Upper lobe of left lung (tissue), 6 donors: ENCODE measurements at regions not wholly inside any gene's neighbourhood (a gene's known extent, or its start where the extent isn't known, plus 50 kb on each side); places are given as distances from the start of the nearest gene placed in this dataset.

ENCODE experiments used
- ATAC-seq, 2 donors: fragments of 200-7000 bp; cut with Tn5 transposase; one replicate each; pipeline ENCODE4 v1.9.1; 2022; ENCODE audit warnings: mild to moderate bottlenecking in 2 of 2, moderate library complexity in 2 of 2; ENCODE audit not compliant: low FRiP score in 2 of 2
- DNase-seq, 2 donors: peaks; one replicate each; pipeline ENCODE4 v3.0.0-alpha.2; 2019 to 2020
- H3K27ac ChIP-seq, 4 donors: fragments of 200-600 bp; sonication (generic); one replicate each; pipeline ENCODE4 v1.5.1; 2016 to 2019
- H3K27me3 ChIP-seq, 4 donors: fragments of 200-600 bp; sonication (generic); one replicate each; pipeline ENCODE4 v1.5.1; 2017 to 2019
- H3K36me3 ChIP-seq, 4 donors: fragments of 200-600 bp; sonication (generic); one replicate each; pipeline ENCODE4 v1.5.1; 2016 to 2019
- H3K4me1 ChIP-seq, 4 donors: fragments of 200-600 bp; sonication (generic); one replicate each; pipeline ENCODE4 v1.5.1; 2018 to 2019
- H3K4me3 ChIP-seq, 4 donors: fragments of 200-600 bp; sonication (generic); one replicate each; pipeline ENCODE4 v1.5.1; 2017 to 2019; ENCODE audit warnings: mild to moderate bottlenecking in 2 of 4, moderate library complexity in 1 of 4
- H3K9me3 ChIP-seq, 4 donors: fragments of 200-600 bp; sonication (generic); one replicate each; pipeline ENCODE4 v1.5.1; 2018 to 2019
- CTCF ChIP-seq, 6 experiments: fragments of 450-650 bp in 4 of 6; fragments of 200-600 bp in 2 of 6; sonication (generic) in 2 of 6; IDR thresholded peaks; one replicate each; pipeline ENCODE4 v1.5.1; 2016 to 2019; ENCODE audit warnings: antibody characterized with exemption in 6 of 6
- EP300 ChIP-seq, 4 donors: sonication (generic); formaldehyde crosslinking; IDR thresholded peaks; one replicate each; pipeline ENCODE4 v1.5.1; 2017; ENCODE audit warnings: antibody characterized with exemption in 4 of 4, control low read depth in 2 of 4
- POLR2A ChIP-seq, 4 donors: fragments of 450-650 bp; IDR thresholded peaks; one replicate each; pipeline ENCODE4 v1.5.1; 2016 to 2017; ENCODE audit warnings: antibody characterized with exemption in 4 of 4, mild to moderate bottlenecking in 2 of 4
- POLR2AphosphoS5 ChIP-seq, 2 donors: sonication (generic); formaldehyde crosslinking; IDR thresholded peaks; one replicate each; pipeline ENCODE4 v1.5.1; 2017; ENCODE audit warnings: antibody characterized with exemption in 2 of 2
- WGBS, 2 donors: methylation state at CpG; one replicate each; pipeline ENCODE4 v1.1.5; 2017 to 2018; 5-methylcytosine and 5-hydroxymethylcytosine counted together
- donor health status: DM: no; HTN: no; CAD: no; lungs with moderate emphysema.
- donor health status: DM: no; HTN: yes; CAD: no; lungs with severe emphysema.

- Histone ChIP-seq H3K27me3 (peaks cover 0 to 4% (median 0%) of the 10 kb centered on the region in 4 donors), H3K4me1 (peaks cover 0 to 5% (median 0%) of the 10 kb centered on the region in 4 donors), H3K36me3 (no peaks in the 10 kb centered on the region), H3K9me3 (no peaks in the 10 kb centered on the region), H3K4me3 (no peak overlapping the region), H3K27ac (no peak overlapping the region)
- 41 to 45% methylated on average over 13 of the region's 13 CpGs for WGBS, 2 donors
- ATAC-seq (no peak), DNase-seq (no peak)
- TF ChIP-seq POLR2A (IDR thresholded peaks at IDR 0.05) (no peak), POLR2AphosphoS5 (IDR thresholded peaks at IDR 0.05) (no peak), CTCF (IDR thresholded peaks at IDR 0.05) (no peak), EP300 (IDR thresholded peaks at IDR 0.05) (no peak)
Observed at GRCh38 chr10:118238573-118239235, 103.4 kb downstream of the FAM204A start.

- Histone ChIP-seq H3K36me3 (no peaks in the 10 kb centered on the region), H3K4me3 (no peak overlapping the region), H3K4me1 (peaks cover 0 to 5% (median 0%) of the 10 kb centered on the region in 4 donors), H3K27ac (no peak overlapping the region), H3K27me3 (peaks cover 0 to 5% (median 0%) of the 10 kb centered on the region in 4 donors), H3K9me3 (no peaks in the 10 kb centered on the region)
- no peak for DNase-seq
- TF ChIP-seq POLR2A (IDR thresholded peaks at IDR 0.05), result no peak
- TF ChIP-seq CTCF (IDR thresholded peaks at IDR 0.05), result no peak
- no peak for TF ChIP-seq EP300 (IDR thresholded peaks at IDR 0.05)
- TF ChIP-seq POLR2AphosphoS5 (IDR thresholded peaks at IDR 0.05), result no peak
- 79 to 81% methylated on average over 5 of the region's 5 CpGs for WGBS, 2 donors
- no peak for ATAC-seq
Observed at GRCh38 chr10:118237930-118238329, 104.2 kb downstream of the FAM204A start.

GRCh38 chr10:118234683-118235082, 107.4 kb downstream of the FAM204A start:
- WGBS, 2 donors, result 79 to 80% methylated on average over 10 of the region's 10 CpGs
- peaks cover 0 to 5% (median 0%) of the 10 kb centered on the region in 4 donors for H3K27me3 ChIP-seq
- H3K4me1 ChIP-seq, result no peaks in the 10 kb centered on the region

GRCh38 chr10:118220346-118220850, 121.7 kb downstream of the FAM204A start:
- Histone ChIP-seq H3K4me3 (no peak overlapping the region), H3K27me3 (no peaks in the 10 kb centered on the region), H3K4me1 (no peaks in the 10 kb centered on the region), H3K36me3 (no peaks in the 10 kb centered on the region), H3K27ac (no peak overlapping the region), H3K9me3 (peaks cover 0 to 3% (median 0%) of the 10 kb centered on the region in 4 donors)
- 36 to 41% methylated on average over 2 of the region's 2 CpGs for WGBS, 2 donors
- no peak for ATAC-seq
- TF ChIP-seq POLR2AphosphoS5 (IDR thresholded peaks at IDR 0.05), result no peak
- no peak for TF ChIP-seq CTCF (IDR thresholded peaks at IDR 0.05)
- TF ChIP-seq EP300 (IDR thresholded peaks at IDR 0.05), result no peak
- no peak for DNase-seq

More at GRCh38 chr10:118234683-118235082, 107.4 kb downstream of the FAM204A start:
- H3K4me3 ChIP-seq, result no peak overlapping the region
- H3K9me3 ChIP-seq, result no peaks in the 10 kb centered on the region
- ATAC-seq, result no peak
- no peak for DNase-seq
- H3K27ac ChIP-seq, result no peak overlapping the region
- TF ChIP-seq CTCF (IDR thresholded peaks at IDR 0.05) (no peak), POLR2AphosphoS5 (IDR thresholded peaks at IDR 0.05) (no peak), EP300 (IDR thresholded peaks at IDR 0.05) (no peak), POLR2A (IDR thresholded peaks at IDR 0.05) (no peak)
- H3K36me3 ChIP-seq, result no peaks in the 10 kb centered on the region

GRCh38 chr10:118218562-118218961, 123.6 kb downstream of the FAM204A start:
- DNase-seq (no peak), ATAC-seq (no peak)
- no peak for TF ChIP-seq POLR2A (IDR thresholded peaks at IDR 0.05)
- TF ChIP-seq POLR2AphosphoS5 (IDR thresholded peaks at IDR 0.05), result no peak
- TF ChIP-seq EP300 (IDR thresholded peaks at IDR 0.05), result no peak
- no peaks in the 10 kb centered on the region for H3K9me3 ChIP-seq
- H3K27me3 ChIP-seq, result no peaks in the 10 kb centered on the region
- H3K36me3 ChIP-seq, result no peaks in the 10 kb centered on the region
- H3K4me1 ChIP-seq, result no peaks in the 10 kb centered on the region
- 85 to 88% methylated on average over 6 of the region's 6 CpGs for WGBS, 2 donors
- no peak overlapping the region for H3K27ac ChIP-seq
- H3K4me3 ChIP-seq, result no peak overlapping the region
